IMR-90 (cell line): ENCODE measurements at regions not wholly inside any gene's neighbourhood (a gene's known extent, or its start where the extent isn't known, plus 50 kb on each side); places are given as distances from the start of the nearest gene placed in this dataset.

Source experiments
- BHLHE40 ChIP-seq: fragments of 150-350 bp; IDR thresholded peaks from 2 replicates; pipeline ENCODE4 v1.6.1; 2016; ENCODE audit warnings: mild to moderate bottlenecking, low read depth, low read length
- CEBPB ChIP-seq: IDR thresholded peaks from 2 replicates; pipeline ENCODE4 v1.6.1; 2012; ENCODE audit warnings: low read depth, low read length, improper control_type of control experiment
- FOS ChIP-seq: fragments of 150-350 bp; IDR thresholded peaks from 2 replicates; pipeline ENCODE4 v1.6.1; 2016; ENCODE audit warnings: low read depth, low read length
- MAFK ChIP-seq: IDR thresholded peaks from 2 replicates; pipeline ENCODE4 v1.6.1; 2012; ENCODE audit warnings: low read depth, low read length, improper control_type of control experiment
- MAZ ChIP-seq: IDR thresholded peaks from 2 replicates; pipeline ENCODE4 v1.6.1; 2012; ENCODE audit warnings: low read depth, mild to moderate bottlenecking, low read length, improper control_type of control experiment, moderate library complexity, borderline replicate concordance
- MXI1 ChIP-seq: IDR thresholded peaks from 2 replicates; pipeline ENCODE4 v1.6.1; 2012; ENCODE audit warnings: low read depth, mild to moderate bottlenecking, low read length, moderate library complexity, borderline replicate concordance
- POLR2A ChIP-seq: IDR thresholded peaks from 2 replicates; pipeline ENCODE4 v1.6.1; 2012; ENCODE audit warnings: mild to moderate bottlenecking, low read depth, low read length
- RAD21 ChIP-seq: IDR thresholded peaks from 2 replicates; pipeline ENCODE4 v1.6.1; 2012; ENCODE audit warnings: low read length, improper control_type of control experiment
- RCOR1 ChIP-seq: IDR thresholded peaks from 2 replicates; pipeline ENCODE4 v1.6.1; 2012; ENCODE audit warnings: mild to moderate bottlenecking, low read length, improper control_type of control experiment; ENCODE audit not compliant: insufficient replicate concordance
- RFX5 ChIP-seq: IDR thresholded peaks from 2 replicates; pipeline ENCODE4 v1.8.0; 2012; ENCODE audit warnings: low read depth, mild to moderate bottlenecking, low read length, moderate library complexity
- SMC3 ChIP-seq: fragments of 150-350 bp; IDR thresholded peaks from 2 replicates; pipeline ENCODE4 v1.6.1; 2016; ENCODE audit warnings: low read depth, mild to moderate bottlenecking, antibody characterized with exemption, low read length, moderate library complexity
- TF ChIP-seq, protein P1 (sequence below): fragments of 150-350 bp; IDR thresholded peaks from 2 replicates; pipeline ENCODE4 v1.6.1; 2017; ENCODE audit warnings: mild to moderate bottlenecking, antibody characterized with exemption, low read length, low read depth
- TF ChIP-seq, protein P2 (sequence below): conservative IDR thresholded peaks from 2 replicates; pipeline ENCODE4 v1.5.1; 2012; ENCODE audit warnings: mild to moderate bottlenecking, low read depth, low read length, improper control_type of control experiment
- TF ChIP-seq, protein P3 (sequence below): fragments of 150-350 bp; IDR thresholded peaks from 2 replicates; pipeline ENCODE4 v1.6.1; 2016; ENCODE audit warnings: low read depth, mild to moderate bottlenecking, low read length, moderate library complexity, borderline replicate concordance

DNA sequence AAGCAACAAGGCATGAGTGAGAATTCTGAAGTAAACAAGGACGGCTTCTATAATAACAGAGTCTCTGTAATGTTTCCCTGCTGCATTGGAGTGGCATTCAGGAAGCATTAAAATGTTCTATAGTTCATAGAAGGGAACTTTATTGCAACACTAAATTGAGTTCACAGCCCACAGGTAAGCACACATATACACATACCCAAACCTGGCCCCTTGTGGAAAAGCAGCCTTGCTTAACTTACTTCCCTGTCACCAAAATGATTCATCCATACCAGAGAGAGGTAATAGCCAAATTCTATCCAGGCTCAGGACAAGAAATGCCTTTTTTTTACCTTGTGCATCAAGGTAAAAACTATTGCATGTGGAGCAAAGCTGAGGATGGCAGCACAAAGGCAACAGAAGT is 241.4 kb downstream of the HHIPL2 start:
- TF ChIP-seq, protein P1, sequence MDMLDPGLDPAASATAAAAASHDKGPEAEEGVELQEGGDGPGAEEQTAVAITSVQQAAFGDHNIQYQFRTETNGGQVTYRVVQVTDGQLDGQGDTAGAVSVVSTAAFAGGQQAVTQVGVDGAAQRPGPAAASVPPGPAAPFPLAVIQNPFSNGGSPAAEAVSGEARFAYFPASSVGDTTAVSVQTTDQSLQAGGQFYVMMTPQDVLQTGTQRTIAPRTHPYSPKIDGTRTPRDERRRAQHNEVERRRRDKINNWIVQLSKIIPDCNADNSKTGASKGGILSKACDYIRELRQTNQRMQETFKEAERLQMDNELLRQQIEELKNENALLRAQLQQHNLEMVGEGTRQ = no peak
- TF ChIP-seq MAFK (no peak), RAD21 (no peak), FOS (no peak), POLR2A (no peak), MXI1 (no peak), BHLHE40 (no peak), CEBPB (no peak), SMC3 (no peak), RFX5 (no peak), MAZ (no peak), RCOR1 (no peak)
- TF ChIP-seq, protein P2, sequence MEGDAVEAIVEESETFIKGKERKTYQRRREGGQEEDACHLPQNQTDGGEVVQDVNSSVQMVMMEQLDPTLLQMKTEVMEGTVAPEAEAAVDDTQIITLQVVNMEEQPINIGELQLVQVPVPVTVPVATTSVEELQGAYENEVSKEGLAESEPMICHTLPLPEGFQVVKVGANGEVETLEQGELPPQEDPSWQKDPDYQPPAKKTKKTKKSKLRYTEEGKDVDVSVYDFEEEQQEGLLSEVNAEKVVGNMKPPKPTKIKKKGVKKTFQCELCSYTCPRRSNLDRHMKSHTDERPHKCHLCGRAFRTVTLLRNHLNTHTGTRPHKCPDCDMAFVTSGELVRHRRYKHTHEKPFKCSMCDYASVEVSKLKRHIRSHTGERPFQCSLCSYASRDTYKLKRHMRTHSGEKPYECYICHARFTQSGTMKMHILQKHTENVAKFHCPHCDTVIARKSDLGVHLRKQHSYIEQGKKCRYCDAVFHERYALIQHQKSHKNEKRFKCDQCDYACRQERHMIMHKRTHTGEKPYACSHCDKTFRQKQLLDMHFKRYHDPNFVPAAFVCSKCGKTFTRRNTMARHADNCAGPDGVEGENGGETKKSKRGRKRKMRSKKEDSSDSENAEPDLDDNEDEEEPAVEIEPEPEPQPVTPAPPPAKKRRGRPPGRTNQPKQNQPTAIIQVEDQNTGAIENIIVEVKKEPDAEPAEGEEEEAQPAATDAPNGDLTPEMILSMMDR = no peak
- TF ChIP-seq, protein P3, sequence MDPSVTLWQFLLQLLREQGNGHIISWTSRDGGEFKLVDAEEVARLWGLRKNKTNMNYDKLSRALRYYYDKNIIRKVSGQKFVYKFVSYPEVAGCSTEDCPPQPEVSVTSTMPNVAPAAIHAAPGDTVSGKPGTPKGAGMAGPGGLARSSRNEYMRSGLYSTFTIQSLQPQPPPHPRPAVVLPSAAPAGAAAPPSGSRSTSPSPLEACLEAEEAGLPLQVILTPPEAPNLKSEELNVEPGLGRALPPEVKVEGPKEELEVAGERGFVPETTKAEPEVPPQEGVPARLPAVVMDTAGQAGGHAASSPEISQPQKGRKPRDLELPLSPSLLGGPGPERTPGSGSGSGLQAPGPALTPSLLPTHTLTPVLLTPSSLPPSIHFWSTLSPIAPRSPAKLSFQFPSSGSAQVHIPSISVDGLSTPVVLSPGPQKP = no peak
